Liver (tissue), 8 donors: ENCODE measurements at regions not wholly inside any gene's neighbourhood (a gene's known extent, or its start where the extent isn't known, plus 50 kb on each side); places are given as distances from the start of the nearest gene placed in this dataset.

Experiments used
- DNase-seq: peaks from one replicate; pipeline ENCODE4 v3.0.0-alpha.2; 2017; ENCODE audit warnings: low spot score
- H3K27ac ChIP-seq, 2 donors: one replicate each; pipeline ENCODE4 v1.7.0; 2013; ENCODE audit warnings: inconsistent platforms in 2 of 2, low read length in 2 of 2, control low read depth in 1 of 2, low read depth in 1 of 2, mild to moderate bottlenecking in 1 of 2
- H3K27me3 ChIP-seq, 4 donors: one replicate each; pipeline versions ENCODE4 v1.6.1 to v1.7.0; 2013; ENCODE audit warnings: low read length in 3 of 4, inconsistent platforms in 1 of 4, mild to moderate bottlenecking in 1 of 4, moderate library complexity in 1 of 4; ENCODE audit not compliant: control insufficient read depth in 4 of 4, insufficient read depth in 4 of 4
- H3K36me3 ChIP-seq, 4 donors: one replicate each; pipeline versions ENCODE4 v1.6.1 to v1.7.0; 2013; ENCODE audit warnings: low read length in 3 of 4, mild to moderate bottlenecking in 3 of 4, low read depth in 1 of 4, moderate library complexity in 1 of 4; ENCODE audit not compliant: control insufficient read depth in 4 of 4, insufficient read depth in 3 of 4
- H3K4me1 ChIP-seq, 4 donors: one replicate each; pipeline versions ENCODE4 v1.6.1 to v1.7.0; 2013; ENCODE audit warnings: low read length in 3 of 4, mild to moderate bottlenecking in 3 of 4, moderate library complexity in 1 of 4; ENCODE audit not compliant: control insufficient read depth in 4 of 4, insufficient read depth in 4 of 4
- H3K4me3 ChIP-seq, 3 donors: one replicate each; pipeline versions ENCODE4 v1.6.1 to v1.7.0; 2013; ENCODE audit warnings: low read length in 3 of 3, control low read depth in 1 of 3, low read depth in 1 of 3, mild to moderate bottlenecking in 1 of 3
- H3K9ac ChIP-seq, 2 donors: one replicate each; pipeline ENCODE4 v1.7.0; 2013; ENCODE audit warnings: low read length in 2 of 2, mild to moderate bottlenecking in 2 of 2, moderate library complexity in 2 of 2, control low read depth in 1 of 2, low read depth in 1 of 2
- H3K9me3 ChIP-seq, 4 donors: one replicate each; pipeline versions ENCODE4 v1.6.1 to v1.7.0; 2013; ENCODE audit warnings: low read length in 3 of 4; ENCODE audit not compliant: control insufficient read depth in 4 of 4
- FOXA1 ChIP-seq: IDR thresholded peaks from 2 replicates; pipeline ENCODE4 v1.6.1; 2016; ENCODE audit warnings: antibody characterized with exemption
- FOXA2 ChIP-seq: IDR thresholded peaks from 2 replicates; pipeline ENCODE4 v1.6.1; 2016; ENCODE audit warnings: antibody characterized with exemption
- HNF4A ChIP-seq, 2 donors: conservative IDR thresholded peaks; 2 replicates each; pipeline ENCODE4 v1.6.1; 2016; ENCODE audit warnings: antibody characterized with exemption in 2 of 2, mild to moderate bottlenecking in 2 of 2
- HNF4G ChIP-seq: IDR thresholded peaks from 2 replicates; pipeline ENCODE4 v1.6.1; 2016; ENCODE audit warnings: antibody characterized with exemption
- JUND ChIP-seq, 2 donors: IDR thresholded peaks; 2 replicates each; pipeline ENCODE4 v1.6.1; 2016; ENCODE audit warnings: antibody characterized with exemption in 2 of 2
- NR2F2 ChIP-seq: IDR thresholded peaks from 2 replicates; pipeline ENCODE4 v1.6.1; 2016; ENCODE audit warnings: antibody characterized with exemption
- RAD21 ChIP-seq, 2 donors: IDR thresholded peaks; 2 replicates each; pipeline ENCODE4 v1.6.1; 2016; ENCODE audit warnings: antibody characterized with exemption in 2 of 2, mild to moderate bottlenecking in 2 of 2
- RXRA ChIP-seq, 2 donors: IDR thresholded peaks; 2 replicates each; pipeline ENCODE4 v1.6.1; 2017 to 2018; ENCODE audit warnings: antibody characterized with exemption in 2 of 2, mild to moderate bottlenecking in 1 of 2
- YY1 ChIP-seq: IDR thresholded peaks from 2 replicates; pipeline ENCODE4 v1.6.1; 2016; ENCODE audit warnings: antibody characterized with exemption, mild to moderate bottlenecking
- whole genome bisulfite sequencing: extraction: QIAGEN DNeasy Blood & Tissue Kit; methylation state at CpG from one replicate; pipeline ENCODE4 v1.1.7; 2013; 5-methylcytosine and 5-hydroxymethylcytosine counted together
- TF ChIP-seq, protein P1 (sequence below): IDR thresholded peaks from 2 replicates; pipeline ENCODE4 v1.6.1; 2016; ENCODE audit warnings: antibody characterized with exemption, mild to moderate bottlenecking
- TF ChIP-seq, protein P2 (sequence below): fragments of 150-350 bp; IDR thresholded peaks from 2 replicates; pipeline ENCODE4 v1.5.1; 2017; ENCODE audit warnings: improper control_type of control experiment, low read depth, low read length; ENCODE audit not compliant: missing input control
- TF ChIP-seq, protein P3 (sequence below): IDR thresholded peaks from 2 replicates; pipeline ENCODE4 v1.6.1; 2016; ENCODE audit warnings: antibody characterized with exemption
- TF ChIP-seq, protein P4 (sequence below): IDR thresholded peaks from 2 replicates; pipeline ENCODE4 v1.6.1; 2016; ENCODE audit warnings: antibody characterized with exemption
- donor health status: healthy.
- donor health status: healthy.
- donor health status: healthy.
- donor health status: healthy.
- donor health status: healthy.

DNA sequence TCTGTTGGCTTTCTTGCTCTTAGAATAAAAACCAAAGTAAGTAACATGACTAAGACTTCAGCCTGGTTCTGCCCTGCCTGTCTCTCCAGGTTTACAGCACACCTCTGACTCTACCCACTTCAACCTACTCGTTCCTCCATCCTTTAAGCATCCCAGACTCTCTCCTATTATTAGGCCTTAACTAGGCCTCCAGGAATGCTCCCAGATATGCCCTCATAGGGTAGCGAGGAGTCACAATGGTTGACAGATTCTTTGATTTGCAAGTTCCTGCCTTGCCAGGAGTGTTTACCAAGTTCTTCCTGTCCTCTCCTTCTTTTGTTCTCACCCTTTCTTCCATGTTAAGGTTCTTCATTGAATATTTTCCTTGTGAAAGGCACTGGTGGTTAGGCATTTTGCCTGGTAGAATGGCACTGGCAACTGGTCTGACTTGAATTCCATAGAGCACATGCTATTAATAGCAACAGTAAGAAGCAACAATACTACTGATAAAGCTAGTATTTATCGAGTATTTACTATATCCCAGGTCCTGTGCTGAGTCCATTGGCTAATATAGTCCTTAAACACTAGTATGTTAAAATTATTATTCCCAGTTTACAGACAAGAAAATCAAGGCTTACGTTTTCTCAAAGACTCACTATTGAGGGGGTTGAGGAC is 327.9 kb upstream of the PRKCQ start:
- WGBS = 78% methylated on average over 4 of the region's 4 CpGs
- H3K9ac ChIP-seq = no peak overlapping the region
- H3K4me3 ChIP-seq = no peak overlapping the region
- H3K4me1 ChIP-seq = no peaks in the 10 kb centered on the region
- TF ChIP-seq, protein P1, sequence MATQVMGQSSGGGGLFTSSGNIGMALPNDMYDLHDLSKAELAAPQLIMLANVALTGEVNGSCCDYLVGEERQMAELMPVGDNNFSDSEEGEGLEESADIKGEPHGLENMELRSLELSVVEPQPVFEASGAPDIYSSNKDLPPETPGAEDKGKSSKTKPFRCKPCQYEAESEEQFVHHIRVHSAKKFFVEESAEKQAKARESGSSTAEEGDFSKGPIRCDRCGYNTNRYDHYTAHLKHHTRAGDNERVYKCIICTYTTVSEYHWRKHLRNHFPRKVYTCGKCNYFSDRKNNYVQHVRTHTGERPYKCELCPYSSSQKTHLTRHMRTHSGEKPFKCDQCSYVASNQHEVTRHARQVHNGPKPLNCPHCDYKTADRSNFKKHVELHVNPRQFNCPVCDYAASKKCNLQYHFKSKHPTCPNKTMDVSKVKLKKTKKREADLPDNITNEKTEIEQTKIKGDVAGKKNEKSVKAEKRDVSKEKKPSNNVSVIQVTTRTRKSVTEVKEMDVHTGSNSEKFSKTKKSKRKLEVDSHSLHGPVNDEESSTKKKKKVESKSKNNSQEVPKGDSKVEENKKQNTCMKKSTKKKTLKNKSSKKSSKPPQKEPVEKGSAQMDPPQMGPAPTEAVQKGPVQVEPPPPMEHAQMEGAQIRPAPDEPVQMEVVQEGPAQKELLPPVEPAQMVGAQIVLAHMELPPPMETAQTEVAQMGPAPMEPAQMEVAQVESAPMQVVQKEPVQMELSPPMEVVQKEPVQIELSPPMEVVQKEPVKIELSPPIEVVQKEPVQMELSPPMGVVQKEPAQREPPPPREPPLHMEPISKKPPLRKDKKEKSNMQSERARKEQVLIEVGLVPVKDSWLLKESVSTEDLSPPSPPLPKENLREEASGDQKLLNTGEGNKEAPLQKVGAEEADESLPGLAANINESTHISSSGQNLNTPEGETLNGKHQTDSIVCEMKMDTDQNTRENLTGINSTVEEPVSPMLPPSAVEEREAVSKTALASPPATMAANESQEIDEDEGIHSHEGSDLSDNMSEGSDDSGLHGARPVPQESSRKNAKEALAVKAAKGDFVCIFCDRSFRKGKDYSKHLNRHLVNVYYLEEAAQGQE = no peak
- TF ChIP-seq NR2F2 (no peak), JUND (IDR thresholded peaks at IDR 0.05) (no peak), RXRA (IDR thresholded peaks at IDR 0.05) (no peak), FOXA2 (no peak), FOXA1 (no peak)
- TF ChIP-seq, protein P2, sequence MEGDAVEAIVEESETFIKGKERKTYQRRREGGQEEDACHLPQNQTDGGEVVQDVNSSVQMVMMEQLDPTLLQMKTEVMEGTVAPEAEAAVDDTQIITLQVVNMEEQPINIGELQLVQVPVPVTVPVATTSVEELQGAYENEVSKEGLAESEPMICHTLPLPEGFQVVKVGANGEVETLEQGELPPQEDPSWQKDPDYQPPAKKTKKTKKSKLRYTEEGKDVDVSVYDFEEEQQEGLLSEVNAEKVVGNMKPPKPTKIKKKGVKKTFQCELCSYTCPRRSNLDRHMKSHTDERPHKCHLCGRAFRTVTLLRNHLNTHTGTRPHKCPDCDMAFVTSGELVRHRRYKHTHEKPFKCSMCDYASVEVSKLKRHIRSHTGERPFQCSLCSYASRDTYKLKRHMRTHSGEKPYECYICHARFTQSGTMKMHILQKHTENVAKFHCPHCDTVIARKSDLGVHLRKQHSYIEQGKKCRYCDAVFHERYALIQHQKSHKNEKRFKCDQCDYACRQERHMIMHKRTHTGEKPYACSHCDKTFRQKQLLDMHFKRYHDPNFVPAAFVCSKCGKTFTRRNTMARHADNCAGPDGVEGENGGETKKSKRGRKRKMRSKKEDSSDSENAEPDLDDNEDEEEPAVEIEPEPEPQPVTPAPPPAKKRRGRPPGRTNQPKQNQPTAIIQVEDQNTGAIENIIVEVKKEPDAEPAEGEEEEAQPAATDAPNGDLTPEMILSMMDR = no peak
- H3K27me3 ChIP-seq = no peaks in the 10 kb centered on the region
- no peak overlapping the region for H3K27ac ChIP-seq
- H3K9me3 ChIP-seq = no peaks in the 10 kb centered on the region
- no peak for DNase-seq
- no peaks in the 10 kb centered on the region for H3K36me3 ChIP-seq

DNA sequence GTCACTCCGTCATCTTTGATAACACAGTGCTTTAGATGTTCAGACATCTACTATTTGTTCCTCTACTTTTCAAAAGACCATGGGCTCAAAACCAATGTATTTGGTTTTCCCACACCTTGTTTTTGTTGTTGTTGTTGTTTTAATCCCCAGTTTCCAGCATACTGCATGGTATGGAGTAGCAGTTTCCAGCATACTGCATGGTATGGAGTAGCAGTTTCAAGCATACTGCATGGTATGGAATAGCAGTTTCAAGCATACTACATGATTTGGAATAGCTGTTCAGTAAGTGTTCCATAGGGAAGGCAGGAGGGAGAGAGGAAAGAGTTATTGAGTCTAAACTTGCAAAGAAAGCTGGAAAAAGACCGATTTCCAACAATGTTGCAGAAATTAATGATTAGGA is 314.3 kb upstream of the PRKCQ start:
- H3K27ac ChIP-seq = no peak overlapping the region
- DNase-seq = no peak
- H3K27me3 ChIP-seq = peaks cover 0 to 2% (median 0%) of the 10 kb centered on the region in 4 donors
- H3K4me1 ChIP-seq = no peaks in the 10 kb centered on the region
- TF ChIP-seq, protein P3, sequence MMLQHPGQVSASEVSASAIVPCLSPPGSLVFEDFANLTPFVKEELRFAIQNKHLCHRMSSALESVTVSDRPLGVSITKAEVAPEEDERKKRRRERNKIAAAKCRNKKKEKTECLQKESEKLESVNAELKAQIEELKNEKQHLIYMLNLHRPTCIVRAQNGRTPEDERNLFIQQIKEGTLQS = no peak
- no peak for TF ChIP-seq YY1
- H3K9me3 ChIP-seq = no peaks in the 10 kb centered on the region
- H3K4me3 ChIP-seq = no peak overlapping the region
- 88% methylated on average over 2 of the region's 2 CpGs for WGBS
- no peaks in the 10 kb centered on the region for H3K36me3 ChIP-seq
- no peak overlapping the region for H3K9ac ChIP-seq

DNA sequence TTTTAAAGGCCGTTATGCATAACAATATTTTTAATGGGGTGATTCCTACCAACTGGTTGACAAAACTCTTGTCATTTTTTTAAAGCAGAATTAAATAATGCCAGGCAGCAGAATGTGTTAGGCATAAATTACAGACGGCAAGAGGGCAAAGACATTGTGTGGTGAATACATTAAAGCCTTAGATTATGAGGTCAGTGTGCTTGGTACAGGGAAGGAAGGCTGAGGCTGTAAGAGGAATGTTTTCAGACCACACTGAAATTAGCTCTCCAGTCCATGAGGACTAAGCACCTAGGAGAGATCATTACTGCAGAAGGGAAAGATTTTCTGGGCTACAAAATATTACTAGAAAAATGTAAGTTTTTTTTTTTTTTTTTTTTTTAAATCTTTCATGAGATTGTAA is 312.8 kb upstream of the PRKCQ start:
- Histone ChIP-seq H3K36me3 (no peaks in the 10 kb centered on the region), H3K4me1 (no peaks in the 10 kb centered on the region), H3K27me3 (peaks cover 0 to 2% (median 0%) of the 10 kb centered on the region in 4 donors), H3K9ac (no peak overlapping the region), H3K4me3 (no peak overlapping the region), H3K9me3 (no peaks in the 10 kb centered on the region), H3K27ac (no peak overlapping the region)
- WGBS = 73% methylated on average over 2 of the region's 2 CpGs
- DNase-seq = no peak
- TF ChIP-seq HNF4A (conservative IDR thresholded peaks at IDR 0.05) = no peak
- no peak for TF ChIP-seq RXRA (IDR thresholded peaks at IDR 0.05)
- no peak for TF ChIP-seq HNF4G
- no peak for TF ChIP-seq JUND (IDR thresholded peaks at IDR 0.05)
- TF ChIP-seq, protein P4, sequence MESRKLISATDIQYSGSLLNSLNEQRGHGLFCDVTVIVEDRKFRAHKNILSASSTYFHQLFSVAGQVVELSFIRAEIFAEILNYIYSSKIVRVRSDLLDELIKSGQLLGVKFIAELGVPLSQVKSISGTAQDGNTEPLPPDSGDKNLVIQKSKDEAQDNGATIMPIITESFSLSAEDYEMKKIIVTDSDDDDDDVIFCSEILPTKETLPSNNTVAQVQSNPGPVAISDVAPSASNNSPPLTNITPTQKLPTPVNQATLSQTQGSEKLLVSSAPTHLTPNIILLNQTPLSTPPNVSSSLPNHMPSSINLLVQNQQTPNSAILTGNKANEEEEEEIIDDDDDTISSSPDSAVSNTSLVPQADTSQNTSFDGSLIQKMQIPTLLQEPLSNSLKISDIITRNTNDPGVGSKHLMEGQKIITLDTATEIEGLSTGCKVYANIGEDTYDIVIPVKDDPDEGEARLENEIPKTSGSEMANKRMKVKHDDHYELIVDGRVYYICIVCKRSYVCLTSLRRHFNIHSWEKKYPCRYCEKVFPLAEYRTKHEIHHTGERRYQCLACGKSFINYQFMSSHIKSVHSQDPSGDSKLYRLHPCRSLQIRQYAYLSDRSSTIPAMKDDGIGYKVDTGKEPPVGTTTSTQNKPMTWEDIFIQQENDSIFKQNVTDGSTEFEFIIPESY = no peak
- TF ChIP-seq RAD21 (IDR thresholded peaks at IDR 0.05) = no peak
- no peak for TF ChIP-seq NR2F2
